ENCODE measurements at regions not wholly inside any gene's neighbourhood (a gene's known extent, or its start where the extent isn't known, plus 50 kb on each side); places are given as distances from the start of the nearest gene placed in this dataset.

GRCh38 chr14:82449926-82450468 is 916.3 kb upstream of the SEL1L start:
- no peak for DNase-seq (ENCODE audit: low read depth in 1 of 2, low spot score in 1 of 2)
- in situ Hi-C loops (cut with HindIII; ENCODE audit: low pct_unique_long_range_greater_than_20kb, low sequenced_read_pairs) = no loop called here
- TF ChIP-seq JUND (IDR thresholded peaks at IDR 0.05; ENCODE audit: low read depth) = no peak

GRCh38 chr14:82451675-82452074 is 918.0 kb upstream of the SEL1L start:
- peak in 1 of 2 experiments; percentile 24 for DNase-seq (ENCODE audit: low read depth in 1 of 2, low spot score in 1 of 2)
- no peak for TF ChIP-seq JUND (IDR thresholded peaks at IDR 0.05; ENCODE audit: low read depth)
- in situ Hi-C loops (cut with HindIII; ENCODE audit: low pct_unique_long_range_greater_than_20kb, low sequenced_read_pairs) = no loop called here

- DNase-seq (ENCODE audit: low read depth in 1 of 2, low spot score in 1 of 2) = no peak
- TF ChIP-seq JUND (IDR thresholded peaks at IDR 0.05; ENCODE audit: low read depth) = no peak
- in situ Hi-C loops (cut with HindIII; ENCODE audit: low pct_unique_long_range_greater_than_20kb, low sequenced_read_pairs) = no loop called here
These were observed 948.7 kb upstream of the SEL1L start for GRCh38 chr14:82482345-82482744.

GRCh38 chr14:82488473-82488872 is 954.8 kb upstream of the SEL1L start:
- in situ Hi-C loops (cut with HindIII; ENCODE audit: low pct_unique_long_range_greater_than_20kb, low sequenced_read_pairs) = no loop called here
- DNase-seq (ENCODE audit: low read depth in 1 of 2, low spot score in 1 of 2) = no peak
- TF ChIP-seq JUND (IDR thresholded peaks at IDR 0.05; ENCODE audit: low read depth) = no peak

GRCh38 chr14:82490397-82490796 is 956.7 kb upstream of the SEL1L start:
- TF ChIP-seq JUND (IDR thresholded peaks at IDR 0.05; ENCODE audit: low read depth) = no peak
- in situ Hi-C loops (cut with HindIII; ENCODE audit: low pct_unique_long_range_greater_than_20kb, low sequenced_read_pairs) = no loop called here
- DNase-seq (ENCODE audit: low read depth in 1 of 2, low spot score in 1 of 2) = no peak

- DNase-seq (ENCODE audit: low read depth in 1 of 2, low spot score in 1 of 2) = no peak
- TF ChIP-seq JUND (IDR thresholded peaks at IDR 0.05; ENCODE audit: low read depth) = no peak
- in situ Hi-C loops (cut with HindIII; ENCODE audit: low pct_unique_long_range_greater_than_20kb, low sequenced_read_pairs) = no loop called here
These were observed 958.5 kb upstream of the SEL1L start for GRCh38 chr14:82492157-82492556.

- no peak for TF ChIP-seq JUND (IDR thresholded peaks at IDR 0.05; ENCODE audit: low read depth)
- no peak for DNase-seq (ENCODE audit: low read depth in 1 of 2, low spot score in 1 of 2)
- in situ Hi-C loops (cut with HindIII; ENCODE audit: low pct_unique_long_range_greater_than_20kb, low sequenced_read_pairs) = no loop called here
These were observed 966.6 kb upstream of the SEL1L start for GRCh38 chr14:82500222-82500621.

- no peak for TF ChIP-seq JUND (IDR thresholded peaks at IDR 0.05; ENCODE audit: low read depth)
- in situ Hi-C loops (cut with HindIII; ENCODE audit: low pct_unique_long_range_greater_than_20kb, low sequenced_read_pairs) = no loop called here
- DNase-seq (ENCODE audit: low read depth in 1 of 2, low spot score in 1 of 2) = no peak
These were observed 967.9 kb upstream of the SEL1L start for GRCh38 chr14:82501554-82501953.

- in situ Hi-C loops (cut with HindIII; ENCODE audit: low pct_unique_long_range_greater_than_20kb, low sequenced_read_pairs) = no loop called here
- TF ChIP-seq JUND (IDR thresholded peaks at IDR 0.05; ENCODE audit: low read depth) = no peak
- no peak for DNase-seq (ENCODE audit: low read depth in 1 of 2, low spot score in 1 of 2)
These were observed 968.4 kb upstream of the SEL1L start for GRCh38 chr14:82502043-82502442.

- in situ Hi-C loops (cut with HindIII; ENCODE audit: low pct_unique_long_range_greater_than_20kb, low sequenced_read_pairs) = no loop called here
- no peak for DNase-seq (ENCODE audit: low read depth in 1 of 2, low spot score in 1 of 2)
- no peak for TF ChIP-seq JUND (IDR thresholded peaks at IDR 0.05; ENCODE audit: low read depth)
These were observed 971.2 kb upstream of the SEL1L start for GRCh38 chr14:82504894-82505293.

GRCh38 chr14:82510007-82510406 is 976.4 kb upstream of the SEL1L start:
- TF ChIP-seq JUND (IDR thresholded peaks at IDR 0.05; ENCODE audit: low read depth) = no peak
- in situ Hi-C loops (cut with HindIII; ENCODE audit: low pct_unique_long_range_greater_than_20kb, low sequenced_read_pairs) = no loop called here
- DNase-seq (ENCODE audit: low read depth in 1 of 2, low spot score in 1 of 2) = no peak

GRCh38 chr14:82511399-82511798 is 977.7 kb upstream of the SEL1L start:
- no peak for DNase-seq (ENCODE audit: low read depth in 1 of 2, low spot score in 1 of 2)
- in situ Hi-C loops (cut with HindIII; ENCODE audit: low pct_unique_long_range_greater_than_20kb, low sequenced_read_pairs) = no loop called here
- no peak for TF ChIP-seq JUND (IDR thresholded peaks at IDR 0.05; ENCODE audit: low read depth)

GRCh38 chr14:82520765-82521164 is 987.1 kb upstream of the SEL1L start:
- no peak for TF ChIP-seq JUND (IDR thresholded peaks at IDR 0.05; ENCODE audit: low read depth)
- no peak for DNase-seq (ENCODE audit: low read depth in 1 of 2, low spot score in 1 of 2)
- in situ Hi-C loops (cut with HindIII; ENCODE audit: low pct_unique_long_range_greater_than_20kb, low sequenced_read_pairs) = no loop called here

- no peak for DNase-seq (ENCODE audit: low read depth in 1 of 2, low spot score in 1 of 2)
- in situ Hi-C loops (cut with HindIII; ENCODE audit: low pct_unique_long_range_greater_than_20kb, low sequenced_read_pairs) = no loop called here
- no peak for TF ChIP-seq JUND (IDR thresholded peaks at IDR 0.05; ENCODE audit: low read depth)
These were observed 987.5 kb upstream of the SEL1L start for GRCh38 chr14:82521191-82521590.

Data from T47D (cell line).